Ishikawa (cell line): ENCODE measurements at regions not wholly inside any gene's neighbourhood (a gene's known extent, or its start where the extent isn't known, plus 50 kb on each side); places are given as distances from the start of the nearest gene placed in this dataset.

Experiments used
- CEBPB ChIP-seq: IDR thresholded peaks from 2 replicates; pipeline ENCODE4 v1.6.1; 2012
- CREB1 ChIP-seq: IDR thresholded peaks from 2 replicates; pipeline ENCODE4 v1.6.1; 2012; ENCODE audit warnings: low read depth
- EGR1 ChIP-seq: IDR thresholded peaks from 2 replicates; pipeline ENCODE4 v1.6.1; 2012
- EP300 ChIP-seq: IDR thresholded peaks from 2 replicates; pipeline ENCODE4 v1.6.1; 2012; ENCODE audit warnings: borderline replicate concordance
- FOXM1 ChIP-seq: IDR thresholded peaks from 2 replicates; pipeline ENCODE4 v1.6.1; 2012; ENCODE audit warnings: low read depth, borderline replicate concordance
- MAX ChIP-seq: IDR thresholded peaks from 2 replicates; pipeline ENCODE4 v1.6.1; 2012
- NFIC ChIP-seq: IDR thresholded peaks from 2 replicates; pipeline ENCODE4 v1.6.1; 2012
- RAD21 ChIP-seq: IDR thresholded peaks from 2 replicates; pipeline ENCODE4 v1.6.1; 2012; ENCODE audit warnings: low read depth
- TAF1 ChIP-seq: IDR thresholded peaks from 2 replicates; pipeline ENCODE4 v1.6.1; 2012; ENCODE audit warnings: low read depth, mild to moderate bottlenecking
- TCF12 ChIP-seq: IDR thresholded peaks from 2 replicates; pipeline ENCODE4 v1.6.1; 2012; ENCODE audit warnings: low read depth
- TEAD4 ChIP-seq: IDR thresholded peaks from 2 replicates; pipeline ENCODE4 v1.6.1; 2012
- USF1 ChIP-seq: IDR thresholded peaks from 2 replicates; pipeline ENCODE4 v1.6.1; 2012
- YY1 ChIP-seq: IDR thresholded peaks from 2 replicates; pipeline ENCODE4 v1.6.1; 2012; ENCODE audit warnings: low read depth
- ZBTB7A ChIP-seq: IDR thresholded peaks from 2 replicates; pipeline ENCODE4 v1.6.1; 2012; ENCODE audit warnings: low read depth
- TF ChIP-seq, protein P1 (sequence below): IDR thresholded peaks from 2 replicates; pipeline ENCODE4 v1.6.1; 2012; ENCODE audit warnings: low read depth, mild to moderate bottlenecking

GRCh38 chr3:130800829-130801228, 54.2 kb upstream of the PIK3R4 start:
- TF ChIP-seq TEAD4 (peak; percentile 79), TCF12 (no peak), USF1 (no peak)

- no peak for TF ChIP-seq EGR1
- no peak for TF ChIP-seq USF1
- TF ChIP-seq NFIC, result no peak
- no peak for TF ChIP-seq TEAD4
- TF ChIP-seq TAF1, result no peak
Measured at GRCh38 chr3:130801473-130801872, 54.8 kb upstream of the PIK3R4 start.

DNA sequence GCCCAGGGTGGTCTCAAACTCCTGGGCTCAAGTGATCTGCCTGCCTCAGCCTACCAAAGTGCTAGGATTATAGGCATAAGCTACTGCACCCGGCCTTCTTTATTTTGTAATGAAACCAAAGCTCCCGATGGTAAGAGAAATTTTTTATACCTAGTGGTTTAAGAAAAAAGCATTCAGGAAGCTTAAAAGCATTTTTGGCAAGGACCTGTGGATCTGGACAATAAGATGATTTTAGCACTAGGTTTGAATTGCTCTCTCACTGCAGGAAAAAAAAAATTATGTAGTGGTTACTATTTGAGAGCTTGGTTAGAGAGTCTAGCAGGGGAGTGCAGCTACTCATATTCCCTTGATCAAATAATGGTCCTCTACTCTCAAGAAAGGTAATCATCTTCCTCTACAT, 64.9 kb upstream of the PIK3R4 start:
- TF ChIP-seq NFIC, result 0 out of 2 replicates have a peak, but pooled peaks have one; percentile 10
- TF ChIP-seq USF1, result no peak

GRCh38 chr3:130814691-130815472, 68.3 kb upstream of the PIK3R4 start:
- TF ChIP-seq FOXM1, result no peak
- no peak for TF ChIP-seq TCF12
- no peak for TF ChIP-seq USF1
- TF ChIP-seq CREB1, result no peak
- TF ChIP-seq, protein P1, sequence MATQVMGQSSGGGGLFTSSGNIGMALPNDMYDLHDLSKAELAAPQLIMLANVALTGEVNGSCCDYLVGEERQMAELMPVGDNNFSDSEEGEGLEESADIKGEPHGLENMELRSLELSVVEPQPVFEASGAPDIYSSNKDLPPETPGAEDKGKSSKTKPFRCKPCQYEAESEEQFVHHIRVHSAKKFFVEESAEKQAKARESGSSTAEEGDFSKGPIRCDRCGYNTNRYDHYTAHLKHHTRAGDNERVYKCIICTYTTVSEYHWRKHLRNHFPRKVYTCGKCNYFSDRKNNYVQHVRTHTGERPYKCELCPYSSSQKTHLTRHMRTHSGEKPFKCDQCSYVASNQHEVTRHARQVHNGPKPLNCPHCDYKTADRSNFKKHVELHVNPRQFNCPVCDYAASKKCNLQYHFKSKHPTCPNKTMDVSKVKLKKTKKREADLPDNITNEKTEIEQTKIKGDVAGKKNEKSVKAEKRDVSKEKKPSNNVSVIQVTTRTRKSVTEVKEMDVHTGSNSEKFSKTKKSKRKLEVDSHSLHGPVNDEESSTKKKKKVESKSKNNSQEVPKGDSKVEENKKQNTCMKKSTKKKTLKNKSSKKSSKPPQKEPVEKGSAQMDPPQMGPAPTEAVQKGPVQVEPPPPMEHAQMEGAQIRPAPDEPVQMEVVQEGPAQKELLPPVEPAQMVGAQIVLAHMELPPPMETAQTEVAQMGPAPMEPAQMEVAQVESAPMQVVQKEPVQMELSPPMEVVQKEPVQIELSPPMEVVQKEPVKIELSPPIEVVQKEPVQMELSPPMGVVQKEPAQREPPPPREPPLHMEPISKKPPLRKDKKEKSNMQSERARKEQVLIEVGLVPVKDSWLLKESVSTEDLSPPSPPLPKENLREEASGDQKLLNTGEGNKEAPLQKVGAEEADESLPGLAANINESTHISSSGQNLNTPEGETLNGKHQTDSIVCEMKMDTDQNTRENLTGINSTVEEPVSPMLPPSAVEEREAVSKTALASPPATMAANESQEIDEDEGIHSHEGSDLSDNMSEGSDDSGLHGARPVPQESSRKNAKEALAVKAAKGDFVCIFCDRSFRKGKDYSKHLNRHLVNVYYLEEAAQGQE, result no peak
- no peak for TF ChIP-seq CEBPB
- no peak for TF ChIP-seq EP300
- TF ChIP-seq YY1, result no peak
- TF ChIP-seq EGR1, result no peak
- TF ChIP-seq ZBTB7A, result no peak
- TF ChIP-seq TEAD4, result no peak
- no peak for TF ChIP-seq RAD21
- TF ChIP-seq TAF1, result no peak
- no peak for TF ChIP-seq NFIC
- no peak for TF ChIP-seq MAX

GRCh38 chr3:130816561-130817445, 70.2 kb upstream of the PIK3R4 start:
- TF ChIP-seq TCF12 (no peak), CREB1 (no peak), YY1 (no peak)

DNA sequence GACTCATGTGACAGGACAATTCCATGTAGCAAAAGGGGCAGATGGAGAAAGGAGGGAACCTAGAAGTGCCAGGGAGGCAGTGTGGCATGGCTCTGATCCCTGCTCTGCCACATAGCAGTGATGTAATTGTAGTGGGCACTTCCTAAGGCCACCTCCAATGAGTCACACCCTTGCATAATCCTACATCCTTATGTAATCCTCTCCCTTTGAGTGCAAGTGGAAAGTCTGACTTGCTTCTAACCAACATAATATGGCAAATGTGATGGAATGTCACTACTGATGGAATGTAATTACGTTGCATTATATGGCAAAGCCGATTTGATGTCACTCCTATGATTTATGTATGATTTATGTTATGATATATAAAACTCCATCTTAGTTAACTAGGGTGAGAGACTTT, 72.9 kb upstream of the ATP2C1 start:
- TF ChIP-seq TCF12 (peak; percentile 64; the same call in 1 of the 2 replicates), MAX (0 out of 2 replicates have a peak, but pooled peaks have one; percentile 31), NFIC (0 out of 2 replicates have a peak, but pooled peaks have one; percentile 27), TEAD4 (peak; percentile 79), EGR1 (no peak), CEBPB (peak; percentile 98), EP300 (peak; percentile 69; the same call in 1 of the 2 replicates), RAD21 (no peak)

DNA sequence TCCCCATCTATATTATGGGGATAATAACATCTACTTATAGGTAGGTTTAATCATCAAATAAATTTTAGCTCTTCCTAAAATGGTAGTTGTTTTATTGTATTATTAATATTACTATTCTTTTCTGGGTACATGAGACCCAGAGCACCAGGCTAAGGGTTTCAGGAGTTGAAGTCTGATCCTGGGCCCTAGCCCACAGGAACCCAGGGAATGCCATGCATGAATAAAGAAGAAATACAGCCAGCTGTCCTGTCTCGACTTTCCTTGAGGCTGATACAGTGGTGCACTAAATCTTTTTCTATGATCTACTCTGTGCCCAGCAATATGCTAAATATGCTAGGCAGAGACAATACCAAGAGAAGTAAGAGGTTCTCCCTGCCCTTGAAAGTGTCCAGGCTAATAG, 72.1 kb upstream of the ATP2C1 start:
- TF ChIP-seq ZBTB7A, result no peak
